ENCODE measurements at regions not wholly inside any gene's neighbourhood (a gene's known extent, or its start where the extent isn't known, plus 50 kb on each side); places are given as distances from the start of the nearest gene placed in this dataset.

DNA sequence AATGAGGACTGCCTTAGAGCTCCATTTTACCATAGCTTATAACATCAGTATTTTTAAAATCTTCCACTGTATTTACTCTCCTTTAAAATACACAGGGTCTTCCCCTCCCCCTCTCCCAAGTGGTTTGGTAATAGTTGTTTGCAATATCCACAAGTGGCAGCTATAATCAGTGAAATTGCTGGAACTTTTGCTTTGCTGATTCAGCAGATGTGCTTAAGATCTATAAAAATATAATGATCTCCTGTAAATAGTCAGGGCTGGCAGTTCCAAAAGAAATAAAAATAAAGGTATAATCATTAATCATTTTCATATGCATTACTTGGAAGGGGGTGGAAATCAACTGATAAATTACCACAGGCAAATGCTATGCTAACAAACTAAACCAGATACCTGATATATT lies 345.2 kb downstream of the KLHL13 start:
- no peak for TF ChIP-seq Cebpa-rat (IDR thresholded peaks at IDR 0.05)
- Histone ChIP-seq H4K20me1 (no peaks in the 10 kb centered on the region), H3K9me3 (0 out of 2 replicates have a peak, but pooled peaks cover 6% of the 10 kb centered on the region), H3K4me3 (no peak overlapping the region), H3K4me2 (no peak overlapping the region), H3K9ac (no peak overlapping the region), H3K27ac (no peak overlapping the region), H3K27me3 (no peaks in the 10 kb centered on the region), H3K4me1 (no peaks in the 10 kb centered on the region), H3K36me3 (no peaks in the 10 kb centered on the region)

DNA sequence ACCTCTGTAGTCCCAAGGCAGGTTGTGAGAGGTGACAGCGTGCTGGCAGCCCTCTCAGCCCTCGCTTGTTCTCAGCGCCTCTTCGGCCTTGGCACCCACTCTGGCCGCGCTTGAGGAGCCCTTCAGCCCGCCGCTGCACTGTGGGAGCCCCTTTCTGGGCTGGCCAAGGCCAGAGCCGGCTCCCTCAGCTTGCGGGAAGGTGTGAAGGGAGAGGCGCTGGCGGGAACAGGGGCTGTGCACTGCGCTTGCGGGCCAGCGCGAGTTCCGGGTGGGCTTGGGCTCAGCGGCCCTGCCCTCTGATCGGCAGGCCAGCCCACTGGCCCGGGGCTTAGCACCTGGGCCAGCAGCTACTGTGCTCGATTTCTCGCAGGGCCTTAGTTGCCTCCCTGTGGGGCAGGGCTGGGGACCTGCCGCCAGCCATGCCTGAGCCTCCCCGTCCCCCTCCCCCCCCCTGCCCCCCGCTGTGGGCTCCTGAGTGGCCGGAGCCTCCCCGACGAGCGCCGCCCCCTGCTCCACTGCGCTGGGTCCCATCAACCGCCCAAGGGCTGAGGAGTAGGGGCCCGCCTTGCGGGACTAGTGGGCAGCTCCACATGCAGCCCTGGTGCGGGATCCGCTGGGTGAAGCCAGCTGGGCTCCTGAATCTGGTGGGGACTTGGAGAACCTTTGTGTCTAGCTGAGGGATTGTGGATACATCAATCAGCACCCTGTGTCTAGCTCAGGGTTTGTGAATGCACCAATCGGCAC lies 347.6 kb downstream of the KLHL13 start:
- no peak overlapping the region for H3K4me2 ChIP-seq
- TF ChIP-seq Cebpa-rat (IDR thresholded peaks at IDR 0.05) = no peak
- no peak overlapping the region for H3K4me3 ChIP-seq

DNA sequence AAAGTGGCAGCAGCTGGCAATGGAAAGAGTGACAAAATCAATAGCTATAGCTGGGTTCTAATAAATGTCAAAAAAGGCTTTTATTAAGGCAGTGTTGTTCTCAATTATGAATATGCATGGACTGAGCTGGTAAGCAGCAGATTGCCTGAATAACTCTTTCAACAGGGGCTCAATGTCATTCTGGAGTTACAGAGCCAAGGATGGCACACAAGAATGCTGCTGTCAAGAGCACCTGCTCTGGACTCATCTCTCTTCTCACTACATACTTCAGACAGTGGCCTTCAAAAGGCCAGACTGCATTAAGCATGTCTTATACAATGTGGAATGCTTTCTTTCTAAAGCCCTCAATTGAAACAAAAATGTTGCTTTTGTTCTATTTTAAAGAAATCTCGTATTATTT lies 351.4 kb downstream of the KLHL13 start:
- H4K20me1 ChIP-seq = no peaks in the 10 kb centered on the region
- no peak overlapping the region for H3K4me3 ChIP-seq
- H3K9ac ChIP-seq = no peak overlapping the region
- H3K4me1 ChIP-seq = no peaks in the 10 kb centered on the region
- H3K27ac ChIP-seq = no peak overlapping the region
- H3K36me3 ChIP-seq = no peaks in the 10 kb centered on the region
- no peak for TF ChIP-seq Cebpa-rat (IDR thresholded peaks at IDR 0.05)
- H3K9me3 ChIP-seq = 0 out of 2 replicates have a peak, but pooled peaks cover 6% of the 10 kb centered on the region
- no peak overlapping the region for H3K4me2 ChIP-seq
- H3K27me3 ChIP-seq = no peaks in the 10 kb centered on the region

More for the DNA sequence above, 347.6 kb downstream of the KLHL13 start:
- H3K4me1 ChIP-seq = no peaks in the 10 kb centered on the region
- no peak overlapping the region for H3K27ac ChIP-seq
- no peak overlapping the region for H3K9ac ChIP-seq
- H3K27me3 ChIP-seq = no peaks in the 10 kb centered on the region
- no peaks in the 10 kb centered on the region for H3K36me3 ChIP-seq
- 0 out of 2 replicates have a peak, but pooled peaks cover 6% of the 10 kb centered on the region for H3K9me3 ChIP-seq
- H4K20me1 ChIP-seq = no peaks in the 10 kb centered on the region

DNA sequence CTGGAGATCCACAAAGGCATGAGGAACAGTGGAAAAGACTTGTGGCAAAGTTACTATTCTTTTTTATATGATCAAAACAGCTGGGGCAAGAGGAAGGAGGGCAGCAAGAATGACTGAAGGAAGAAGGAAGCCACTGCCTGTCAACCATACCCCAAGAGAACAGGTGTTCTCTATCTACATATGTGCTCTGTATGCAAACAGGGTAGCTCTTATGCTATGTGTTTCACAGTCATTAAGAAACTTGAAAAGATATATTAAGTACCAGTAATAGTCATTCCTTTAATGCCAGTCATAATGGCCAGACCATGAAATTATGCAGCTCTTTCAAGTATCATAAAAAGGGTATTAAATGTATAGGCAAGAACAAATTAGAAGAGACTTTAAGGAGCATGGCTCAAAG lies 363.9 kb downstream of the KLHL13 start:
- H3K27ac ChIP-seq = no peak overlapping the region
- no peak overlapping the region for H3K9ac ChIP-seq
- H3K4me3 ChIP-seq = no peak overlapping the region
- H3K27me3 ChIP-seq = no peaks in the 10 kb centered on the region
- no peak overlapping the region for H3K4me2 ChIP-seq
- H3K36me3 ChIP-seq = no peaks in the 10 kb centered on the region
- H3K4me1 ChIP-seq = no peaks in the 10 kb centered on the region
- TF ChIP-seq Cebpa-rat (IDR thresholded peaks at IDR 0.05) = no peak
- no peaks in the 10 kb centered on the region for H4K20me1 ChIP-seq
- no peaks in the 10 kb centered on the region for H3K9me3 ChIP-seq

DNA sequence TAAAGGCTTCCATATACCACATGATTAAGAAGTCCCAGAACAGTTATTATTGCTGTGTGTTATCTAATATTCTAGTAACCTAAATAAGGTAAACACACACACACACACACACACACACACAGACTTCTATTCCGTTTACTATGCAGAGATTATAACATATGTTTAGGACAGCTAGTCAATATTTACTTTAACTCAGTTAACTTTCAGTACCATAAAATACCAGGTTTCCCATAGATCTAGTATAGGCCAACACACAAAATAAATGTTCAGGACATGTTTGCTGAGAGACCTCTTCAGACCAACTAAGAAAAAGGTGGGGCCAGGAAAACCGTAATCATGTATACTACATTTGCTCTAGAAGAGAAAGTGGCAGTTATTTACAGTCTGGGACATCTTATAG lies 365.5 kb downstream of the KLHL13 start:
- no peak overlapping the region for H3K9ac ChIP-seq
- no peak overlapping the region for H3K4me3 ChIP-seq
- H3K4me1 ChIP-seq = no peaks in the 10 kb centered on the region
- H3K4me2 ChIP-seq = no peak overlapping the region
- H4K20me1 ChIP-seq = no peaks in the 10 kb centered on the region
- H3K27ac ChIP-seq = no peak overlapping the region
- H3K27me3 ChIP-seq = no peaks in the 10 kb centered on the region
- H3K36me3 ChIP-seq = no peaks in the 10 kb centered on the region
- no peaks in the 10 kb centered on the region for H3K9me3 ChIP-seq
- TF ChIP-seq Cebpa-rat (IDR thresholded peaks at IDR 0.05) = no peak

DNA sequence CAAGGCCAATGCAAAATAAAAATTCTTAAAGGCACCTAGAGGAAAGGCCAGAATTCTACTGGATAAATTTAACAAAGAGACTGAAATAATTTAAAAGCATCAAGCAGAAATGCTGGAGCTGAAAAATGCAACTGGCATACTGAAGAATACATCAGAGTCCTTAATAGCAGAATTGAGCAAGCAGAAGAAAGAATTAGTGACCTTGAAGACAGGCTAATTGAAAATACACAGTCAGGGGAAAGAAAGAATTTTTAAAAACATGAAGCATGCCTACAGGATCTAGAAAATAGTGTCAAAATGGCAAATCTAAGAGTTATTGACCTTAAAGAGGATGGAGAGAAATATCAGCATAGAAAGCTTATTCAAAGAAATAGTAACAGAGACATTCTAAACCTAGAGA lies 371.7 kb downstream of the KLHL13 start:
- H3K4me2 ChIP-seq = no peak overlapping the region
- H3K4me3 ChIP-seq = no peak overlapping the region
- no peaks in the 10 kb centered on the region for H3K36me3 ChIP-seq
- no peak overlapping the region for H3K27ac ChIP-seq
- peaks cover 8% of the 10 kb centered on the region; the same call in 1 of the 2 replicates for H3K9me3 ChIP-seq
- TF ChIP-seq Cebpa-rat (IDR thresholded peaks at IDR 0.05) = no peak
- no peaks in the 10 kb centered on the region for H3K27me3 ChIP-seq
- no peak overlapping the region for H3K9ac ChIP-seq
- no peaks in the 10 kb centered on the region for H4K20me1 ChIP-seq
- no peaks in the 10 kb centered on the region for H3K4me1 ChIP-seq

DNA sequence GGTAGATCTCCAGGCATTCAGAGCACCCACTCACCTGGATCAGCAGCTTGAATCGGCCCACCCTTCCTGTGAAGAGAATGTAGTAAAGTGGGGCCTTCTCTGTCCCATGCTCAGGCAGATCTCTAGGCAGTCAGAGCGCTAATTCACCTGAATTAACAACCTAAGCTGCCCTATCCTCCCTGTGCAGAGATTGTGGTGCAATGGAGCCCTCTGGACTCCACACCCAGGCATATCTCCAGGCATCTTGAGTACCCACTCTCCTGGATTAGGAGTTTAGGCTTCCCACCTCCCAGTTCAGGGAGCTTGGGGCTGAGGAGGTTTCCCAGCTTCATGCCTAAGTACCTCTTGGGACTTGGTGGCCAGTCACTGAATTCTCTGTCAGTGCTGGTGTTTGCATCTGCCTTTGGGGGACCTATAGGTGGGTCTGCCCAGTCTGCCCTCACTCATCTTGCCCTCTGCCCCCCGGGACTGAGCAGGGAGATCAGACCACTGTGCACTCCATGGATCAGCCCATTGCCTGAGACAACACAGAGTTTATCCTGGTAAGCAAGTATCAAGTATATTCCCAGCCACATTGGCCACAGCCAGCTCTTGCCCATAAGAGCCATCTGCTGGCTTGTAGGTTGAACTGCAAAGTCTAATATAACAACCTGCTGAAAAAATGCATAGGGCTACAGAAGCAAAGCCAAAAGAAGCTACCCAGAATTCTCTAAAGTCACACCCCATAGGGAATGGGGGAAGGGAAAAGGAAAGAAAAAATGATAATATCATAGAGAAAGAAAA lies 372.9 kb downstream of the KLHL13 start:
- Histone ChIP-seq H3K4me2 (no peak overlapping the region), H3K27me3 (no peaks in the 10 kb centered on the region), H3K4me3 (no peak overlapping the region), H3K9me3 (peaks cover 8% of the 10 kb centered on the region; the same call in 1 of the 2 replicates), H3K36me3 (no peaks in the 10 kb centered on the region), H4K20me1 (no peaks in the 10 kb centered on the region), H3K9ac (no peak overlapping the region), H3K27ac (no peak overlapping the region), H3K4me1 (no peaks in the 10 kb centered on the region)
- no peak for TF ChIP-seq Cebpa-rat (IDR thresholded peaks at IDR 0.05)

DNA sequence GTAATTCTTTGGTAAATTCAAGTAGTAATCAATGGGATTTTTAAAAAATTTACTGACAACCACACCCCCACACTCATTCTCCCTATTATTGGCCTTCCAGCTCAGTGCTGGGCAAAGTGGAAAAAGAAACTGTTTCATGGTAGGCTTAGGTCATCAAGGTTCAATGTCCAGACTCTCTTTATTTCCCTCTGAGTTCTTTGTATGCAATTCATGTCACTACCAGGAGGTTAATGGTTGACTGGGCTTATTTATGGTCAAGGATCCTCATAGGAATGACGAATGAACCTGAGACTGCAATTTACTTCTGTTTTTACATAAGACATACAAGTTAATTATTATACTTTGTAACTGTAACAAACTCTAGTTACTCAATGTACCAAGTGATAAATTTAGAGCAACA lies 403.2 kb downstream of the KLHL13 start:
- H3K9me3 ChIP-seq = no peaks in the 10 kb centered on the region
- H3K4me3 ChIP-seq = no peak overlapping the region
- TF ChIP-seq Cebpa-rat (IDR thresholded peaks at IDR 0.05) = no peak
- H3K4me2 ChIP-seq = no peak overlapping the region
- H3K27me3 ChIP-seq = no peaks in the 10 kb centered on the region
- H3K9ac ChIP-seq = no peak overlapping the region
- no peaks in the 10 kb centered on the region for H3K36me3 ChIP-seq
- no peaks in the 10 kb centered on the region for H4K20me1 ChIP-seq
- no peak overlapping the region for H3K27ac ChIP-seq
- no peaks in the 10 kb centered on the region for H3K4me1 ChIP-seq

DNA sequence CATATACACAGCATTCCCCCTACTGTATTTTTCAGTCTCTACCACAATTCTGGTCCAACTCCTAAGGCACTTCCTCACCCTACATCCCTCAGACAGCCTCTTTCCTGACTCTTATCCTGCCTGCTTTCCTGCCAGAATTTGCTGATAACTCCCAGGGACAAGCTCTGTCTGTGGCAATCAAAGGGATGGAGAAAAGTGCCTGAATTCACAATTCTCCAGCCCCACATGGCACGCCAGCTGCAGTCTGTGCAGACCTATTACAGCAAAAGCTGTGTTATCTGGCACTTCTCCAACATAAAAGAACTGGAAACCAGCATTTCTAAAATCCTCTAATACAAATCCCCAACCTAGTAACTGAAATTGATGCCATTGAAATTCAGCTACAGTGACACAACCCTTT lies 404.8 kb downstream of the KLHL13 start:
- Histone ChIP-seq H3K27ac (no peak overlapping the region), H3K4me3 (no peak overlapping the region), H4K20me1 (no peaks in the 10 kb centered on the region), H3K9me3 (no peaks in the 10 kb centered on the region), H3K9ac (no peak overlapping the region), H3K36me3 (no peaks in the 10 kb centered on the region), H3K27me3 (no peaks in the 10 kb centered on the region), H3K4me1 (no peaks in the 10 kb centered on the region), H3K4me2 (no peak overlapping the region)
- TF ChIP-seq Cebpa-rat (IDR thresholded peaks at IDR 0.05) = no peak
